Tibial nerve (tissue), 4 donors: ENCODE measurements at regions not wholly inside any gene's neighbourhood (a gene's known extent, or its start where the extent isn't known, plus 50 kb on each side); places are given as distances from the start of the nearest gene placed in this dataset.

Source experiments
- DNase-seq, 2 donors: peaks; one replicate each; pipeline ENCODE4 v3.0.0-alpha.2; 2019; ENCODE audit warnings: low spot score in 2 of 2
- H3K27ac ChIP-seq, 4 donors: fragments of 200-600 bp; sonication (generic) in 3 of 4; one replicate each; pipeline ENCODE4 v1.5.1; 2017 to 2019; ENCODE audit warnings: mild to moderate bottlenecking in 1 of 4
- H3K27me3 ChIP-seq, 2 donors: fragments of 200-600 bp; sonication (generic) in 1 of 2; one replicate each; pipeline versions ENCODE4 v1.5.1 to v1.6.0; 2017 to 2019
- H3K36me3 ChIP-seq, 3 donors: fragments of 200-600 bp; sonication (generic); one replicate each; pipeline ENCODE4 v1.5.1; 2018 to 2019
- H3K4me1 ChIP-seq, 4 donors: fragments of 200-600 bp; sonication (generic) in 3 of 4; one replicate each; pipeline ENCODE4 v1.5.1; 2017 to 2019
- H3K4me3 ChIP-seq, 4 donors: fragments of 200-600 bp; sonication (generic) in 3 of 4; one replicate each; pipeline ENCODE4 v1.5.1; 2017 to 2019; ENCODE audit warnings: mild to moderate bottlenecking in 1 of 4, moderate library complexity in 1 of 4
- H3K9me3 ChIP-seq, 4 donors: fragments of 200-600 bp; sonication (generic) in 3 of 4; one replicate each; pipeline ENCODE4 v1.5.1; 2017 to 2019
- EP300 ChIP-seq, 2 donors: sonication (generic); formaldehyde crosslinking; IDR thresholded peaks; one replicate each; pipeline ENCODE4 v1.6.1; 2017; ENCODE audit warnings: antibody characterized with exemption in 2 of 2, mild to moderate bottlenecking in 1 of 2
- POLR2A ChIP-seq, 2 donors: fragments of 450-650 bp; IDR thresholded peaks; one replicate each; pipeline ENCODE4 v1.6.1; 2017; ENCODE audit warnings: antibody characterized with exemption in 2 of 2, mild to moderate bottlenecking in 2 of 2, moderate library complexity in 2 of 2
- WGBS, 2 donors: methylation state at CpG; one replicate each; pipeline ENCODE4 v1.1.5; 2018; 5-methylcytosine and 5-hydroxymethylcytosine counted together
- TF ChIP-seq, protein P1 (sequence below), 5 experiments: fragments of 200-600 bp in 3 of 5; fragments of 450-650 bp in 2 of 5; sonication (generic) in 3 of 5; IDR thresholded peaks; one replicate each; pipeline ENCODE4 v1.5.1; 2016 to 2019; ENCODE audit warnings: antibody characterized with exemption in 5 of 5, mild to moderate bottlenecking in 3 of 5, moderate library complexity in 2 of 5

DNA sequence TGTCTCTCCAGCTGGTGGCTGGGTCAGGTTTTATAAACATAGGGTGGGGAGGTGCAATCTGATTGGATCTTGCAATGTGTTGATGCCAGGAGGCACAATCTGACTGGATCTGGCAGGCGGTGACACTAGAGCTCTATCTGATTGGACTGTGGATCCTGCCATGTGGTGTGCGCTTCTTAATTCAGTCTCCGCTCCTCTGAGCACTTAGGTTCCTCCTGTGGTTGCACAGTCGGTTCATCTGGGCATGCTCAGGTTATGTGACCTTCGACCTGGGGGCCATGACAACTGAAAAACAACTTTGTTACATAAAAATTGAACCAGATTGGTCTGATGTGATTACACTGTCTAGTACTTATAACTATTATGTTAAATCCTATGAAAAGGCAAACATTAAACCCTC is 127.1 kb upstream of the SVIL start:
- Histone ChIP-seq H3K36me3 (no peaks in the 10 kb centered on the region), H3K9me3 (no peaks in the 10 kb centered on the region), H3K27me3 (no peaks in the 10 kb centered on the region), H3K4me3 (no peak overlapping the region), H3K27ac (no peak overlapping the region), H3K4me1 (no peaks in the 10 kb centered on the region)
- DNase-seq: no peak
- TF ChIP-seq EP300 (IDR thresholded peaks at IDR 0.05): no peak
- no peak for TF ChIP-seq POLR2A (IDR thresholded peaks at IDR 0.05)
- WGBS, 2 donors: 83 to 96% methylated on average over 5 of the region's 5 CpGs

DNA sequence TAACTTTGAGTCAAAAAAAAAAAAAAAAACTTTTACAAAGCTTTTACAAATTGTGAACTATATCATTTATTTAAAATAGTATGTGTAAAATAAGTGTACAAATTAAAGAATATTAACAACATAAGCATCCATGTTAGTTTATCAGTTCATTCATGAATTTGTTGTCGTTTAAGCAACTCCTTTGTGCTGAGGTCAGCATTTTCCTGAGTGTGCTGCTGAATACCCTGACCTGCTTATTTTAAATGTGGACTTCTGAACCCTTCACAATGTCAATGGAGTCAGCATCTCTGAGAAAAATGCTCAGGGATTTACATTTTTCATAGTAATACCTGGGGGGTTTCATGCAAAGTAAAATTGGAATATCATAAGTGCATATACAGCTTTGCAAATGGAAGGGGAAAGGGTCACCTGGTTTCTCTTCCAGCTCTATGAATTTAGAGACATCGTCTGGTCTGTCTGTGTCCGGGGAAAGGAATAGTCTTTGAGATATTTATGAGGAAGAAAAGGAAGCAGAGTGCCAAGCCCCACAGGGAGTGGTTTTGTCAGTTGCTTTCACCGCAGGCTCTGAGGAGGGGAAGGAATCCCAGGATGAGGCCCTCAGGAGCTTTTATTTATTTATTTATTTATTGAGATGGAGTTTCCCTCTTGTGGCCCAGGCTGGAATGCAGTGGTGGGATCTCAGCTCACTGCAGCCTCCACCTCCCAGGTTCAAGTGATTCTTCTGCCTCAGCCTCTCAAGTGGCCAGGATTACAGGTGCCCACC is 125.5 kb upstream of the SVIL start:
- TF ChIP-seq, protein P1, sequence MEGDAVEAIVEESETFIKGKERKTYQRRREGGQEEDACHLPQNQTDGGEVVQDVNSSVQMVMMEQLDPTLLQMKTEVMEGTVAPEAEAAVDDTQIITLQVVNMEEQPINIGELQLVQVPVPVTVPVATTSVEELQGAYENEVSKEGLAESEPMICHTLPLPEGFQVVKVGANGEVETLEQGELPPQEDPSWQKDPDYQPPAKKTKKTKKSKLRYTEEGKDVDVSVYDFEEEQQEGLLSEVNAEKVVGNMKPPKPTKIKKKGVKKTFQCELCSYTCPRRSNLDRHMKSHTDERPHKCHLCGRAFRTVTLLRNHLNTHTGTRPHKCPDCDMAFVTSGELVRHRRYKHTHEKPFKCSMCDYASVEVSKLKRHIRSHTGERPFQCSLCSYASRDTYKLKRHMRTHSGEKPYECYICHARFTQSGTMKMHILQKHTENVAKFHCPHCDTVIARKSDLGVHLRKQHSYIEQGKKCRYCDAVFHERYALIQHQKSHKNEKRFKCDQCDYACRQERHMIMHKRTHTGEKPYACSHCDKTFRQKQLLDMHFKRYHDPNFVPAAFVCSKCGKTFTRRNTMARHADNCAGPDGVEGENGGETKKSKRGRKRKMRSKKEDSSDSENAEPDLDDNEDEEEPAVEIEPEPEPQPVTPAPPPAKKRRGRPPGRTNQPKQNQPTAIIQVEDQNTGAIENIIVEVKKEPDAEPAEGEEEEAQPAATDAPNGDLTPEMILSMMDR (IDR thresholded peaks at IDR 0.05): no peak
- TF ChIP-seq EP300 (IDR thresholded peaks at IDR 0.05) (no peak), POLR2A (IDR thresholded peaks at IDR 0.05) (no peak)
- Histone ChIP-seq H3K36me3 (no peaks in the 10 kb centered on the region), H3K4me1 (no peaks in the 10 kb centered on the region), H3K27me3 (no peaks in the 10 kb centered on the region), H3K27ac (no peak overlapping the region), H3K4me3 (no peak overlapping the region), H3K9me3 (no peaks in the 10 kb centered on the region)
- 72 to 75% methylated on average over 4 of the region's 4 CpGs for WGBS, 2 donors
- no peak for DNase-seq

DNA sequence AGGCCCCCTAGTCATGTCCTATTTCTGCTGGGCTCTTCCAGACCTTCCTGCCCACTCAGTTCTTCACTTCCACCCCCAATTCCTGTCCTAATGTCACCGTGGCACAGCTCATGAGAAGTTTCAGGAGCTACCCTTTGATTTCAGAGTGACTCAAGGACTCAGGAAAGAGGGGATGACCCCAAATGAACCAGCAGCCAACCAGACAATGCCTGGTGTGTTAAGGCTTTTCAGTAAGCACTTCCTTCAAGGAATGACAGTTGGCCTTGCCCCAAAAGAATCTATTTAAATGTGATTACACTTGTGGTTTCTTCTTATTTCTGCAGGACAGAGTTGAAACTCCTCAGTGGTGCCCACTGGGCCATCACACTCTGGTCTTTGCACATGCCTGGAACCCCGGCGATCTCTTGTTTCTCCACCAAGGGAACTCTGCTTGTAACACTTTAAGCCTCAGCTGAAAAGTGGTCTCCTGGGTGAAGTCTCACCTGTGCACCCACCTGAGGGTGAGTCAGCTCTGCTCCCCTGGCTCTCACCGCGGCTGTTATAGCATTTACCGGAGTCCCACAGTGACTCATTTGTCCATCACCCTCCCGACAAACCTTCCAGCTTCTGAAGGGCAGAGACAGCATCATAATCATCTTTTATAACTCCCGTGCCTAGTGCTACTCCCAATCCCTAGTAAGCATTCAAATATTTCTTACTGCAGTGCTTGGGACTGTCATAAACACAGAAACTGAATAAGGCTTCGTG is 123.0 kb upstream of the SVIL start:
- no peaks in the 10 kb centered on the region for H3K9me3 ChIP-seq
- no peaks in the 10 kb centered on the region for H3K36me3 ChIP-seq
- H3K4me3 ChIP-seq: no peak overlapping the region
- WGBS, 2 donors: 61 to 68% methylated on average over 8 to 9 of the region's 9 CpGs
- DNase-seq: no peak
- H3K4me1 ChIP-seq: no peaks in the 10 kb centered on the region
- H3K27me3 ChIP-seq: no peaks in the 10 kb centered on the region
- no peak overlapping the region for H3K27ac ChIP-seq
- TF ChIP-seq EP300 (IDR thresholded peaks at IDR 0.05): no peak
- TF ChIP-seq, protein P1 (IDR thresholded peaks at IDR 0.05): no peak
- TF ChIP-seq POLR2A (IDR thresholded peaks at IDR 0.05): no peak

DNA sequence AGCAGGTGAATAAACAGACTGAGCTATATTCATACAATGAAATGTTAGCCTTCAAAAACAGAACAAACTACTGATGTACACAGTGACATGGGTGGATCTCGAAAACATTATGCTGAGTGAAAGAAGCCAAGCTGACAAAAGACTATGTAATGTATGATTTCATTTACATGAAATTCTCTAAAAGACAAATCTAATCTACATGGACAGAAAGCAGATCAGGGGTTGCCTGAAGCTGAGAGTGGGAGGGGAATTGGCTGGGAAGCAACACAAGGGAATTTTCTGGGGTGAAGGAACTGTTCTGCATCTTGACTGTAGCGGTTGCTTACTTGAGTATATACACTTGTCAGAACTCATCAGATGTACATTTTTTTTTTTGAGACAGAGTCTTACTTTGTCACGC is 121.7 kb upstream of the SVIL start:
- WGBS, 2 donors: 63 to 68% methylated on average over 3 of the region's 3 CpGs
- Histone ChIP-seq H3K36me3 (no peaks in the 10 kb centered on the region), H3K4me1 (no peaks in the 10 kb centered on the region), H3K9me3 (no peaks in the 10 kb centered on the region), H3K4me3 (no peak overlapping the region), H3K27ac (no peak overlapping the region), H3K27me3 (no peaks in the 10 kb centered on the region)
- TF ChIP-seq EP300 (IDR thresholded peaks at IDR 0.05) (no peak), POLR2A (IDR thresholded peaks at IDR 0.05) (no peak)
- TF ChIP-seq, protein P1 (IDR thresholded peaks at IDR 0.05): no peak
- no peak for DNase-seq

DNA sequence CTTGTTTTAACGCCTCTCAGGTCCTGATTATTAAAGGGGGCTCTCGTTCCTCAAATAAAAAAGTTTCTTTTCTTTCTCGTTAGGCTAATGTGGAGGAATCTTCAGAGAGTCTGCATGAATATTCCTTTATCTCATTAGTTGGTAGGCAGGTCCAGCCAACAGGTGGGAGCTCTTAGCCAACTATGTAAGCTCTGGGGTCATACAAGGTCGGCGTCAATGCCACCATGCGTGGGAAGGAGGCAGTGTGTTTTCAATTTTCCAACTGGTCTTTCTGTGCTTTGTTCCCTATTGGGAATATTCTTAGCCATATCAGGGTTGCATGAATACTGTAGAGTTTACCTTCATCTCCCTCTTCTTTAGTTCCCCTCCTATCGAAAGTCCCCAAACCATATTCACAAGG is 118.5 kb upstream of the SVIL start:
- no peak for DNase-seq
- Histone ChIP-seq H3K27ac (no peak overlapping the region), H3K4me1 (no peaks in the 10 kb centered on the region), H3K4me3 (no peak overlapping the region), H3K27me3 (no peaks in the 10 kb centered on the region), H3K36me3 (no peaks in the 10 kb centered on the region), H3K9me3 (peaks cover 0 to 7% (median 0%) of the 10 kb centered on the region in 4 donors)
- 83 to 88% methylated on average over 7 of the region's 7 CpGs for WGBS, 2 donors
- TF ChIP-seq, protein P1 (IDR thresholded peaks at IDR 0.05): no peak
- TF ChIP-seq POLR2A (IDR thresholded peaks at IDR 0.05) (no peak), EP300 (IDR thresholded peaks at IDR 0.05) (no peak)
